Neural cell (in vitro differentiated cells): ENCODE measurements at regions not wholly inside any gene's neighbourhood (a gene's known extent, or its start where the extent isn't known, plus 50 kb on each side); places are given as distances from the start of the nearest gene placed in this dataset.

Experiments
- H2AFZ ChIP-seq: fragments of 200-600, 300-800 bp; sonication (generic), shearing (Covaris generic); 2 replicates; pipeline ENCODE4 v1.6.0; 2014; ENCODE audit warnings: low read depth, mild to moderate bottlenecking, antibody characterized with exemption, low read length, moderate library complexity
- H3F3A ChIP-seq: fragments of 200-600 bp; shearing (Covaris generic); 2 replicates; pipeline ENCODE4 v1.6.1; 2016; ENCODE audit warnings: mild to moderate bottlenecking, moderate library complexity, mixed read lengths, antibody characterized with exemption, low read length; ENCODE audit not compliant: insufficient read depth, poor library complexity, severe bottlenecking
- H3K27ac ChIP-seq: fragments of 200-600, 300-800 bp; sonication (generic), shearing (Covaris generic); 2 replicates; pipeline ENCODE4 v1.5.1; 2014; ENCODE audit warnings: mild to moderate bottlenecking, low read length, moderate library complexity
- H3K27me3 ChIP-seq: fragments of 300-800, 200-600 bp; sonication (generic), shearing (Covaris generic); 2 replicates; pipeline ENCODE4 v1.6.0; 2014; ENCODE audit warnings: mild to moderate bottlenecking, low read depth, low read length, moderate library complexity; ENCODE audit not compliant: insufficient read depth
- H3K36me3 ChIP-seq: fragments of 300-800, 200-600 bp; sonication (generic), shearing (Covaris generic); 2 replicates; pipeline ENCODE4 v1.5.1; 2014; ENCODE audit warnings: mild to moderate bottlenecking, antibody characterized with exemption, low read length, moderate library complexity; ENCODE audit not compliant: insufficient read depth
- H3K4me2 ChIP-seq: fragments of 300-800, 200-600 bp; sonication (generic), shearing (Covaris generic); 2 replicates; pipeline ENCODE4 v1.6.0; 2014; ENCODE audit warnings: mild to moderate bottlenecking, low read length
- H3K4me3 ChIP-seq: fragments of 300-800, 200-600 bp; sonication (generic), shearing (Covaris generic); 2 replicates; pipeline ENCODE4 v1.5.1; 2014; ENCODE audit warnings: mild to moderate bottlenecking, low read length, moderate library complexity
- H3K79me2 ChIP-seq: fragments of 200-600 bp; shearing (Covaris generic); replicated peaks from 2 replicates; pipeline ENCODE4 v1.6.0; 2014; ENCODE audit warnings: mild to moderate bottlenecking, low read length, moderate library complexity; ENCODE audit not compliant: insufficient read depth
- H3K9ac ChIP-seq: fragments of 300-800, 200-600 bp; sonication (generic), shearing (Covaris generic); 2 replicates; pipeline ENCODE4 v1.6.1; 2016; ENCODE audit warnings: mild to moderate bottlenecking, low read length, mixed read lengths
- H3K9me2 ChIP-seq: fragments of 200-600 bp; shearing (Covaris generic); 2 replicates; pipeline ENCODE4 v1.6.1; 2016; ENCODE audit warnings: mild to moderate bottlenecking, low read length, mixed read lengths; ENCODE audit not compliant: insufficient read depth
- H3K9me3 ChIP-seq: fragments of 200-600, 300-800 bp; sonication (generic), shearing (Covaris generic); 2 replicates; pipeline ENCODE4 v1.6.1; 2016; ENCODE audit warnings: mild to moderate bottlenecking, mixed run types, low read length, moderate library complexity, mixed read lengths
- H4K20me1 ChIP-seq: fragments of 200-600 bp; shearing (Covaris generic); 2 replicates; pipeline ENCODE4 v1.6.1; 2016; ENCODE audit warnings: mild to moderate bottlenecking, mixed run types; ENCODE audit not compliant: insufficient read depth
- EP300 ChIP-seq: fragments of 450-650 bp; conservative IDR thresholded peaks from 2 replicates; pipeline ENCODE4 v1.6.1; 2014; ENCODE audit warnings: antibody characterized with exemption, mild to moderate bottlenecking, moderate library complexity; ENCODE audit not compliant: poor library complexity, severe bottlenecking
- EZH2 ChIP-seq: fragments of 200-600, 300-800 bp; shearing (Covaris generic), sonication (generic); IDR thresholded peaks from 2 replicates; pipeline ENCODE4 v1.6.1; 2014; ENCODE audit warnings: antibody characterized with exemption, low read length, borderline replicate concordance, mild to moderate bottlenecking; ENCODE audit not compliant: insufficient read depth, poor library complexity, severe bottlenecking
- MXI1 ChIP-seq: fragments of 450-650 bp; conservative IDR thresholded peaks from 2 replicates; pipeline ENCODE4 v1.6.1; 2014; ENCODE audit warnings: antibody characterized with exemption, mild to moderate bottlenecking; ENCODE audit not compliant: poor library complexity, severe bottlenecking
- POLR2AphosphoS5 ChIP-seq: IDR thresholded peaks from 2 replicates; pipeline ENCODE4 v1.6.1; 2012
- RAD21 ChIP-seq: fragments of 450-650 bp; conservative IDR thresholded peaks from 2 replicates; pipeline ENCODE4 v1.6.1; 2014; ENCODE audit warnings: antibody characterized with exemption, mild to moderate bottlenecking, moderate library complexity
- SMC3 ChIP-seq: fragments of 450-650 bp; conservative IDR thresholded peaks from 2 replicates; pipeline ENCODE4 v1.6.1; 2014; ENCODE audit warnings: antibody characterized with exemption, mild to moderate bottlenecking, moderate library complexity; ENCODE audit not compliant: poor library complexity
- TAF1 ChIP-seq: IDR thresholded peaks from 2 replicates; pipeline ENCODE4 v1.6.1; 2012; ENCODE audit warnings: low read depth
- TF ChIP-seq, protein P1 (sequence below): fragments of 450-650 bp; IDR thresholded peaks from 2 replicates; pipeline ENCODE4 v1.5.1; 2014; ENCODE audit warnings: antibody characterized with exemption, mild to moderate bottlenecking, moderate library complexity; ENCODE audit not compliant: poor library complexity, severe bottlenecking
- TF ChIP-seq, protein P2 (sequence below): IDR thresholded peaks from 2 replicates; pipeline ENCODE4 v1.6.1; 2012; ENCODE audit warnings: borderline replicate concordance

DNA sequence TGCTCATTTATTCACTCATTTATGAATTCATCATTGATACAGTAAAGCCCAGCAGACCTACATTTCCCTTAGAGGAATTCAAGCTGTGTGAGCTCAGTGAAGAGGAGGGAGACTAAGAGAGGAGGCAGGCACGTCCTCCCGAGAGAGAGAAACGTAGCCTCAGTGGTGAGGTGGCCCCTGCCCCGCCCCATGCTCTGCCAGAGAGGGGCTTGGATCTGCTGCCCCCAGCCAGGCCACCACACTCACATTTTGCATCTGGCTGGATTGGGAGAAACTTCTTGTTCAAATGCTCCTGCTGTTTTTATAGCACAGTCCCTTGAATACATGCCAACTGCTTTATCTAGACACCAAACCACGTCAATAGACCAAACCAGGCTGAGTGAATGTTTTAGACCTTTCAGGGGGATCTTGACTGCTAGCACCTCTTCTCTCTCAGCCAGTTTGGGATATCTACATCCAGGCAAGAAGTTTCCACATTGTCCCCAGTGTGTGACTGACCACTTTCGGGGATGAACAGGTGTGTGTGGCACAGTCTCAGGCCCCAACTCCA lies 67.7 kb upstream of the AJAP1 start:
- H4K20me1 ChIP-seq: no peaks in the 10 kb centered on the region
- H3K79me2 ChIP-seq: no peaks in the 10 kb centered on the region
- no peaks in the 10 kb centered on the region for H3K9me3 ChIP-seq
- TF ChIP-seq RAD21: no peak
- TF ChIP-seq EP300: no peak
- no peak for TF ChIP-seq SMC3
- no peak for TF ChIP-seq EZH2
- H3F3A ChIP-seq: no peaks in the 10 kb centered on the region
- H2AFZ ChIP-seq: no peak overlapping the region
- no peaks in the 10 kb centered on the region for H3K27me3 ChIP-seq
- H3K9ac ChIP-seq: no peak overlapping the region
- H3K4me3 ChIP-seq: no peak overlapping the region
- no peaks in the 10 kb centered on the region for H3K9me2 ChIP-seq
- H3K36me3 ChIP-seq: no peaks in the 10 kb centered on the region
- no peak overlapping the region for H3K27ac ChIP-seq
- no peak overlapping the region for H3K4me2 ChIP-seq

DNA sequence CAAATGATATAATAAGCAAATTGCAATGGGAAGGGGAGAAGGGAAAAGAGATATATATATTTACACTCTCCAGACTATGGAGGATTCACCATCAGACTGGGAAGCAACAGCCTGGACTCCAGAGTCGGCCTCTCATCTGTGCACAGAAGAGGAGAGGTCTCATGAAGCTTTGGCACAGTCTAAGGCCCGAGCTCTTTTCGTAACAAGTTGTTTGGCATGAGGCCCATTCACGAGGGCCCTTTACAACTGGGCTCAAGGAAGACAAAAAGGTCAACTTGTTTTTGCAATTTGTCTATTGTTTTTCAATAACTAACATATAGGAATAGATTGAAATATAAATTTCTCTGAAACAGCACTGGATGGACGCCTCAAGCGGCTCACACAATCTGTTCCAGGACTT lies 66.7 kb upstream of the AJAP1 start:
- no peaks in the 10 kb centered on the region for H3F3A ChIP-seq
- H3K9me2 ChIP-seq: no peaks in the 10 kb centered on the region
- H3K36me3 ChIP-seq: no peaks in the 10 kb centered on the region
- TF ChIP-seq EZH2 (no peak), RAD21 (no peak), MXI1 (no peak), POLR2AphosphoS5 (no peak), TAF1 (no peak), SMC3 (no peak), EP300 (no peak)
- TF ChIP-seq, protein P1, sequence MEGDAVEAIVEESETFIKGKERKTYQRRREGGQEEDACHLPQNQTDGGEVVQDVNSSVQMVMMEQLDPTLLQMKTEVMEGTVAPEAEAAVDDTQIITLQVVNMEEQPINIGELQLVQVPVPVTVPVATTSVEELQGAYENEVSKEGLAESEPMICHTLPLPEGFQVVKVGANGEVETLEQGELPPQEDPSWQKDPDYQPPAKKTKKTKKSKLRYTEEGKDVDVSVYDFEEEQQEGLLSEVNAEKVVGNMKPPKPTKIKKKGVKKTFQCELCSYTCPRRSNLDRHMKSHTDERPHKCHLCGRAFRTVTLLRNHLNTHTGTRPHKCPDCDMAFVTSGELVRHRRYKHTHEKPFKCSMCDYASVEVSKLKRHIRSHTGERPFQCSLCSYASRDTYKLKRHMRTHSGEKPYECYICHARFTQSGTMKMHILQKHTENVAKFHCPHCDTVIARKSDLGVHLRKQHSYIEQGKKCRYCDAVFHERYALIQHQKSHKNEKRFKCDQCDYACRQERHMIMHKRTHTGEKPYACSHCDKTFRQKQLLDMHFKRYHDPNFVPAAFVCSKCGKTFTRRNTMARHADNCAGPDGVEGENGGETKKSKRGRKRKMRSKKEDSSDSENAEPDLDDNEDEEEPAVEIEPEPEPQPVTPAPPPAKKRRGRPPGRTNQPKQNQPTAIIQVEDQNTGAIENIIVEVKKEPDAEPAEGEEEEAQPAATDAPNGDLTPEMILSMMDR: no peak
- TF ChIP-seq, protein P2, sequence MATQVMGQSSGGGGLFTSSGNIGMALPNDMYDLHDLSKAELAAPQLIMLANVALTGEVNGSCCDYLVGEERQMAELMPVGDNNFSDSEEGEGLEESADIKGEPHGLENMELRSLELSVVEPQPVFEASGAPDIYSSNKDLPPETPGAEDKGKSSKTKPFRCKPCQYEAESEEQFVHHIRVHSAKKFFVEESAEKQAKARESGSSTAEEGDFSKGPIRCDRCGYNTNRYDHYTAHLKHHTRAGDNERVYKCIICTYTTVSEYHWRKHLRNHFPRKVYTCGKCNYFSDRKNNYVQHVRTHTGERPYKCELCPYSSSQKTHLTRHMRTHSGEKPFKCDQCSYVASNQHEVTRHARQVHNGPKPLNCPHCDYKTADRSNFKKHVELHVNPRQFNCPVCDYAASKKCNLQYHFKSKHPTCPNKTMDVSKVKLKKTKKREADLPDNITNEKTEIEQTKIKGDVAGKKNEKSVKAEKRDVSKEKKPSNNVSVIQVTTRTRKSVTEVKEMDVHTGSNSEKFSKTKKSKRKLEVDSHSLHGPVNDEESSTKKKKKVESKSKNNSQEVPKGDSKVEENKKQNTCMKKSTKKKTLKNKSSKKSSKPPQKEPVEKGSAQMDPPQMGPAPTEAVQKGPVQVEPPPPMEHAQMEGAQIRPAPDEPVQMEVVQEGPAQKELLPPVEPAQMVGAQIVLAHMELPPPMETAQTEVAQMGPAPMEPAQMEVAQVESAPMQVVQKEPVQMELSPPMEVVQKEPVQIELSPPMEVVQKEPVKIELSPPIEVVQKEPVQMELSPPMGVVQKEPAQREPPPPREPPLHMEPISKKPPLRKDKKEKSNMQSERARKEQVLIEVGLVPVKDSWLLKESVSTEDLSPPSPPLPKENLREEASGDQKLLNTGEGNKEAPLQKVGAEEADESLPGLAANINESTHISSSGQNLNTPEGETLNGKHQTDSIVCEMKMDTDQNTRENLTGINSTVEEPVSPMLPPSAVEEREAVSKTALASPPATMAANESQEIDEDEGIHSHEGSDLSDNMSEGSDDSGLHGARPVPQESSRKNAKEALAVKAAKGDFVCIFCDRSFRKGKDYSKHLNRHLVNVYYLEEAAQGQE: no peak
- H3K4me3 ChIP-seq: no peak overlapping the region
- no peaks in the 10 kb centered on the region for H4K20me1 ChIP-seq
- no peaks in the 10 kb centered on the region for H3K27me3 ChIP-seq
- no peaks in the 10 kb centered on the region for H3K9me3 ChIP-seq
- H3K9ac ChIP-seq: no peak overlapping the region
- H3K27ac ChIP-seq: no peak overlapping the region
- H3K4me2 ChIP-seq: no peak overlapping the region
- H3K79me2 ChIP-seq: no peaks in the 10 kb centered on the region
- no peak overlapping the region for H2AFZ ChIP-seq
